Smooth muscle cell (in vitro differentiated cells): ENCODE measurements at regions not wholly inside any gene's neighbourhood (a gene's known extent, or its start where the extent isn't known, plus 50 kb on each side); places are given as distances from the start of the nearest gene placed in this dataset.

Source experiments
- DNase-seq: peaks from one replicate; lab custom pipeline; 2025; ENCODE audit not compliant: unreplicated experiment; lab: John Stamatoyannopoulos, UW
- H2AFZ ChIP-seq: fragments of 200-600 bp; sonication (generic); 2 replicates; pipeline ENCODE4 v1.6.0; 2016; ENCODE audit warnings: antibody characterized with exemption, low read depth, mild to moderate bottlenecking
- H3F3A ChIP-seq: fragments of 200-600 bp; sonication (generic); 2 replicates; pipeline ENCODE4 v1.6.0; 2017; ENCODE audit warnings: antibody characterized with exemption, low read depth
- H3K27ac ChIP-seq: fragments of 200-600 bp; sonication (generic); 2 replicates; pipeline ENCODE4 v1.5.1; 2016; ENCODE audit warnings: low read depth, mild to moderate bottlenecking
- H3K27me3 ChIP-seq: fragments of 200-600 bp; sonication (generic); 2 replicates; pipeline ENCODE4 v1.6.1; 2016; ENCODE audit warnings: low read depth, mild to moderate bottlenecking
- H3K36me3 ChIP-seq: fragments of 200-600 bp; sonication (generic); 2 replicates; pipeline ENCODE4 v1.5.1; 2016; ENCODE audit warnings: low read depth
- H3K4me1 ChIP-seq: fragments of 200-600 bp; sonication (generic); 2 replicates; pipeline ENCODE4 v1.5.1; 2016; ENCODE audit warnings: low read depth
- H3K4me2 ChIP-seq: fragments of 200-600 bp; sonication (generic); 2 replicates; pipeline ENCODE4 v1.6.0; 2016; ENCODE audit warnings: mild to moderate bottlenecking
- H3K4me3 ChIP-seq: fragments of 200-600 bp; sonication (generic); 2 replicates; pipeline ENCODE4 v1.5.1; 2016; ENCODE audit warnings: mild to moderate bottlenecking
- H3K79me2 ChIP-seq: fragments of 200-600 bp; sonication (generic); 2 replicates; pipeline ENCODE4 v1.6.0; 2016; ENCODE audit warnings: low read depth, mild to moderate bottlenecking
- H3K9ac ChIP-seq: fragments of 200-600 bp; sonication (generic); 2 replicates; pipeline ENCODE4 v1.6.0; 2016; ENCODE audit warnings: low read depth
- H3K9me3 ChIP-seq: fragments of 200-600 bp; sonication (generic); replicated peaks from 2 replicates; pipeline ENCODE4 v1.5.1; 2016; ENCODE audit warnings: low read depth
- H4K20me1 ChIP-seq: fragments of 200-600 bp; sonication (generic); 2 replicates; pipeline ENCODE4 v1.6.0; 2016; ENCODE audit warnings: low read depth
- WGBS: methylation state at CpG from one replicate; pipeline ENCODE4 v1.1.7; 2016; ENCODE audit warnings: low lambda C conversion rate; 5-methylcytosine and 5-hydroxymethylcytosine counted together
- TF ChIP-seq, protein P1 (sequence below): fragments of 200-600 bp; sonication (generic); IDR thresholded peaks from 2 replicates; pipeline ENCODE4 v1.5.1; 2017; ENCODE audit warnings: borderline replicate concordance, mild to moderate bottlenecking, antibody characterized with exemption; ENCODE audit not compliant: insufficient read depth, poor library complexity, severe bottlenecking

DNA sequence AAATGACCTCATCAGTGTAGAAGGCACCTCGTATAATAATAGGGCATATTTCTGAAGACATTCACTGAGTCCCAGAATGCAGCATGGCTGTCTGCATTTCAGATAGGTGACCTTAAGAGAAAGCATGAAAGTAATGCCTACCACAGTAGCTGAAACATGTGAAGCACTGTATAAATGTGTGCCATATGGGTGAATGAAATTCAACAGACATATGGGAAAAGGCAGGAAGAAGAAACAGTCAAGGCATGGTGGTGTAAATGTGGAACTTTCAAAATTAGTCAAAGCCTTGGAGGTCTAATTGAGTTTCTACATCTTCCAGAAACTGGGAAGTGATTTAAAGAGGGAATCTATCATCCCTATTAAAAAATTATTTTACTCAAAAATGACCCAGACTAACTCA lies 698.2 kb upstream of the GOT2 start:
- WGBS, result 85% methylated on average over 1 of the region's 1 CpG
- H3K79me2 ChIP-seq, result no peaks in the 10 kb centered on the region
- no peak overlapping the region for H3K9ac ChIP-seq
- no peaks in the 10 kb centered on the region for H3K27me3 ChIP-seq
- no peaks in the 10 kb centered on the region for H3F3A ChIP-seq
- H3K4me2 ChIP-seq, result no peak overlapping the region
- H2AFZ ChIP-seq, result no peak overlapping the region
- TF ChIP-seq, protein P1, sequence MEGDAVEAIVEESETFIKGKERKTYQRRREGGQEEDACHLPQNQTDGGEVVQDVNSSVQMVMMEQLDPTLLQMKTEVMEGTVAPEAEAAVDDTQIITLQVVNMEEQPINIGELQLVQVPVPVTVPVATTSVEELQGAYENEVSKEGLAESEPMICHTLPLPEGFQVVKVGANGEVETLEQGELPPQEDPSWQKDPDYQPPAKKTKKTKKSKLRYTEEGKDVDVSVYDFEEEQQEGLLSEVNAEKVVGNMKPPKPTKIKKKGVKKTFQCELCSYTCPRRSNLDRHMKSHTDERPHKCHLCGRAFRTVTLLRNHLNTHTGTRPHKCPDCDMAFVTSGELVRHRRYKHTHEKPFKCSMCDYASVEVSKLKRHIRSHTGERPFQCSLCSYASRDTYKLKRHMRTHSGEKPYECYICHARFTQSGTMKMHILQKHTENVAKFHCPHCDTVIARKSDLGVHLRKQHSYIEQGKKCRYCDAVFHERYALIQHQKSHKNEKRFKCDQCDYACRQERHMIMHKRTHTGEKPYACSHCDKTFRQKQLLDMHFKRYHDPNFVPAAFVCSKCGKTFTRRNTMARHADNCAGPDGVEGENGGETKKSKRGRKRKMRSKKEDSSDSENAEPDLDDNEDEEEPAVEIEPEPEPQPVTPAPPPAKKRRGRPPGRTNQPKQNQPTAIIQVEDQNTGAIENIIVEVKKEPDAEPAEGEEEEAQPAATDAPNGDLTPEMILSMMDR, result no peak
- H3K36me3 ChIP-seq, result no peaks in the 10 kb centered on the region
- no peaks in the 10 kb centered on the region for H3K9me3 ChIP-seq
- H3K27ac ChIP-seq, result no peak overlapping the region
- no peaks in the 10 kb centered on the region for H4K20me1 ChIP-seq
- no peak for DNase-seq
- no peak overlapping the region for H3K4me3 ChIP-seq
- no peaks in the 10 kb centered on the region for H3K4me1 ChIP-seq

DNA sequence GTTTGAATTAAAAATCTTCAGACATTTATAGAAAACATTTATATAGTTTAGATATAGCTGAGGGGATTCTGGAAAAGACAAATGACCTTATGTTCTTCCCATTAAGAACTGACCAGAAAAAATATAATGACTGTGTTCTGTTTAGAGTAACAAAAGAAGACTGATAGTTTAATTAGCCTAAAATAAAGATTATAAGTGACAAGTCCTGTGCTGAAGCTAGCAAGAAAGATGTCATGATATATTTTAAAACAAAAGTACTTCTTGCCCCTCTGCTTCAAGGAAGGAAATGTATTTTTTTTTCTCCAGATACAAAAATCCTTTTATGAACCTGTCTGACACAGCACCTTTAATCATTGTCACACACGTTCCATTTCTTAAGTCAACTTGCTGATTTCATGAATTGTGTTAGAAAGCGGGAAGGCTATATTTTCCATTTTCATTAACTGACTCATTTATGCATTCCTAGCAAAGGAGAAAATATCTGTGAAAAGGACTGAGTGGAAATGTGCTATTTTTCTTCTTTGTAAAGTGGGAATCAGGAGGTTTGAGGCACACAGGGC lies 690.7 kb upstream of the GOT2 start:
- no peaks in the 10 kb centered on the region for H3K36me3 ChIP-seq
- H2AFZ ChIP-seq, result no peak overlapping the region
- H3K4me2 ChIP-seq, result no peak overlapping the region
- no peaks in the 10 kb centered on the region for H3F3A ChIP-seq
- H3K27ac ChIP-seq, result no peak overlapping the region
- H3K4me1 ChIP-seq, result no peaks in the 10 kb centered on the region
- no peak overlapping the region for H3K9ac ChIP-seq
- 97% methylated on average over 2 of the region's 2 CpGs for WGBS
- H3K4me3 ChIP-seq, result no peak overlapping the region
- no peaks in the 10 kb centered on the region for H4K20me1 ChIP-seq
- no peaks in the 10 kb centered on the region for H3K79me2 ChIP-seq
- DNase-seq, result no peak
- H3K9me3 ChIP-seq, result no peaks in the 10 kb centered on the region
- TF ChIP-seq, protein P1, result no peak
- no peaks in the 10 kb centered on the region for H3K27me3 ChIP-seq

DNA sequence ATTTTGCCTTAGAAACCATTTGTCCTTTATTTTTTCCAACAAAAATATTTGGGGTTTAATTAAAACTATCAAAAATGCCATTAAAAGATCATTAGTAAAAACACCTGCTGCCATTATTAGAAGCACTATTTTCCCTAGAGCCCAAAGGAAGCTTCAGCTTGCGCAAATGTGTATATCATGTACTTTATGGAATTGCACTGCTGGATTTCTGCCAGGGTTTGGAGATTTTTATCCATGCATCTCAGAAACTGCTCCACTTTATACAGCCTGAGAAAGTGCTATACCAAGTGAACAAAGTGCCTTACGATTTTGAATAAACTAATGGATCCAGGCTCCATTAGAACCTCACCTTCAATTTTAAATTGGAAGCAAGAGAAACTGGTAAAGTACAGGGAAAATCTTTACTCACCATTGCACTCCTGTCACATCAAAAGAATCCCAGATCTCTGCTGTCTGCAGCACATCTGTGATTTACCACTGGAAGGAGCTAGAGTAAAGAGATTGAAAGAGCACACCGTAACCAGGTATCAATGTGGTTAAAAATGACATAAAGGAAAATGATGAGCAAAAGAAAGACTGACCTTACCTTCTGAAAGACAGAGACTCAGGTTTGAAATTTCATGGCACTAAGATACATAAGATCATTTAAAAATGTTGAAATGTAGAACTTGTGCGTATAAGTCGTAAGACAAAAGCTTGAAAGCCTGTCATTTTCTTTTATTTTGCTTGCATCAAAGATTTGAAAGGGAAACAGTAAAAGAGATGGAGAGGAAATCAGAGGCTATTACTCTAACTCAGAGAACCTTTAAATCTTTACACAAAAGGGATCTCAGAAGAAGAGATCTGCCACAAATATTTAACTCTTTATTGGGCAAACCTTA lies 678.1 kb upstream of the GOT2 start:
- no peaks in the 10 kb centered on the region for H3F3A ChIP-seq
- no peak overlapping the region for H3K27ac ChIP-seq
- no peaks in the 10 kb centered on the region for H4K20me1 ChIP-seq
- no peaks in the 10 kb centered on the region for H3K36me3 ChIP-seq
- DNase-seq, result no peak
- no peaks in the 10 kb centered on the region for H3K9me3 ChIP-seq
- H3K79me2 ChIP-seq, result no peaks in the 10 kb centered on the region
- no peak overlapping the region for H3K9ac ChIP-seq
- H3K4me1 ChIP-seq, result no peaks in the 10 kb centered on the region
- H2AFZ ChIP-seq, result no peak overlapping the region
- H3K4me3 ChIP-seq, result no peak overlapping the region
- no peaks in the 10 kb centered on the region for H3K27me3 ChIP-seq
- H3K4me2 ChIP-seq, result no peak overlapping the region
- 68% methylated on average over 5 of the region's 5 CpGs for WGBS
- TF ChIP-seq, protein P1, result peak; percentile 44
